ENCODE measurements at regions not wholly inside any gene's neighbourhood (a gene's known extent, or its start where the extent isn't known, plus 50 kb on each side); places are given as distances from the start of the nearest gene placed in this dataset.
A peak's percentile ranks its signal among the peaks of the same experiment; 100 is the strongest.

- H3K4me3 ChIP-seq (ENCODE audit: low read depth, low read length): no peak overlapping the region
- peak; percentile 55 for FAIRE-seq
- peak; percentile 44 for DNase-seq (ENCODE audit: low read depth)
- H3K36me3 ChIP-seq (ENCODE audit: control insufficient read depth, insufficient read depth, low read length): no peaks in the 10 kb centered on the region
- H3K27me3 ChIP-seq (ENCODE audit: control insufficient read depth, insufficient read depth, low read length): no peaks in the 10 kb centered on the region
- TF ChIP-seq CTCF (IDR thresholded peaks at IDR 0.05; ENCODE audit: insufficient read depth, low read length, severe bottlenecking): no peak
Observed at GRCh38 chr2:160581035-160581434, 87.4 kb upstream of the RBMS1 start.

- no peak for DNase-seq (ENCODE audit: low read depth)
- H3K36me3 ChIP-seq (ENCODE audit: control insufficient read depth, insufficient read depth, low read length): no peaks in the 10 kb centered on the region
- no peak for TF ChIP-seq CTCF (IDR thresholded peaks at IDR 0.05; ENCODE audit: insufficient read depth, low read length, severe bottlenecking)
- FAIRE-seq: no peak
- no peaks in the 10 kb centered on the region for H3K27me3 ChIP-seq (ENCODE audit: control insufficient read depth, insufficient read depth, low read length)
- no peak overlapping the region for H3K4me3 ChIP-seq (ENCODE audit: low read depth, low read length)
Observed at GRCh38 chr2:160581448-160581847, 87.8 kb upstream of the RBMS1 start.

- H3K4me3 ChIP-seq (ENCODE audit: low read depth, low read length): no peak overlapping the region
- FAIRE-seq: no peak
- no peaks in the 10 kb centered on the region for H3K27me3 ChIP-seq (ENCODE audit: control insufficient read depth, insufficient read depth, low read length)
- DNase-seq (ENCODE audit: low read depth): no peak
- no peaks in the 10 kb centered on the region for H3K36me3 ChIP-seq (ENCODE audit: control insufficient read depth, insufficient read depth, low read length)
- TF ChIP-seq CTCF (IDR thresholded peaks at IDR 0.05; ENCODE audit: insufficient read depth, low read length, severe bottlenecking): no peak
Observed at GRCh38 chr2:160582081-160582480, 88.5 kb upstream of the RBMS1 start.

GRCh38 chr2:160582490-160583145, 89.0 kb upstream of the RBMS1 start:
- Histone ChIP-seq H3K4me3 (ENCODE audit: low read depth, low read length) (no peak overlapping the region), H3K36me3 (ENCODE audit: control insufficient read depth, insufficient read depth, low read length) (no peaks in the 10 kb centered on the region), H3K27me3 (ENCODE audit: control insufficient read depth, insufficient read depth, low read length) (no peaks in the 10 kb centered on the region)
- no peak for FAIRE-seq
- no peak for TF ChIP-seq CTCF (IDR thresholded peaks at IDR 0.05; ENCODE audit: insufficient read depth, low read length, severe bottlenecking)
- no peak for DNase-seq (ENCODE audit: low read depth)

- DNase-seq (ENCODE audit: low read depth): no peak
- no peak for FAIRE-seq
- no peak for TF ChIP-seq CTCF (IDR thresholded peaks at IDR 0.05; ENCODE audit: insufficient read depth, low read length, severe bottlenecking)
- Histone ChIP-seq H3K4me3 (ENCODE audit: low read depth, low read length) (no peak overlapping the region), H3K27me3 (ENCODE audit: control insufficient read depth, insufficient read depth, low read length) (no peaks in the 10 kb centered on the region), H3K36me3 (ENCODE audit: control insufficient read depth, insufficient read depth, low read length) (no peaks in the 10 kb centered on the region)
Observed at GRCh38 chr2:160583146-160583535, 89.5 kb upstream of the RBMS1 start.

All from bronchial epithelial cell (primary cell).